Liver (tissue), 3 donors: ENCODE measurements at regions not wholly inside any gene's neighbourhood (a gene's known extent, or its start where the extent isn't known, plus 50 kb on each side); places are given as distances from the start of the nearest gene placed in this dataset.

Source experiments
- CTCF ChIP-seq: fragments of 150-350 bp; IDR thresholded peaks from 2 replicates; pipeline ENCODE4 v1.5.1; 2017; ENCODE audit warnings: improper control_type of control experiment, low read depth, low read length; ENCODE audit not compliant: missing input control
- FOXA1 ChIP-seq: IDR thresholded peaks from 2 replicates; pipeline ENCODE4 v1.6.1; 2016; ENCODE audit warnings: antibody characterized with exemption
- GABPA ChIP-seq, 2 donors: IDR thresholded peaks in 1 of 2; conservative IDR thresholded peaks in 1 of 2; 2 replicates each; pipeline ENCODE4 v1.6.1; 2016; ENCODE audit warnings: antibody characterized with exemption in 2 of 2, mild to moderate bottlenecking in 1 of 2, moderate library complexity in 1 of 2
- HNF4A ChIP-seq, 2 donors: conservative IDR thresholded peaks; 2 replicates each; pipeline ENCODE4 v1.6.1; 2016; ENCODE audit warnings: antibody characterized with exemption in 2 of 2, mild to moderate bottlenecking in 2 of 2
- HNF4G ChIP-seq: IDR thresholded peaks from 2 replicates; pipeline ENCODE4 v1.6.1; 2016; ENCODE audit warnings: antibody characterized with exemption
- JUND ChIP-seq, 2 donors: IDR thresholded peaks; 2 replicates each; pipeline ENCODE4 v1.6.1; 2016; ENCODE audit warnings: antibody characterized with exemption in 2 of 2
- MAX ChIP-seq: IDR thresholded peaks from 2 replicates; pipeline ENCODE4 v1.6.1; 2016; ENCODE audit warnings: antibody characterized with exemption
- NR2F2 ChIP-seq: IDR thresholded peaks from 2 replicates; pipeline ENCODE4 v1.6.1; 2016; ENCODE audit warnings: antibody characterized with exemption
- RAD21 ChIP-seq, 2 donors: IDR thresholded peaks; 2 replicates each; pipeline ENCODE4 v1.6.1; 2016; ENCODE audit warnings: antibody characterized with exemption in 2 of 2, mild to moderate bottlenecking in 2 of 2
- REST ChIP-seq: IDR thresholded peaks from 2 replicates; pipeline ENCODE4 v1.6.1; 2016; ENCODE audit warnings: antibody characterized with exemption, mild to moderate bottlenecking
- SP1 ChIP-seq: IDR thresholded peaks from 2 replicates; pipeline ENCODE4 v1.6.1; 2018; ENCODE audit warnings: antibody characterized with exemption, mild to moderate bottlenecking
- ZBTB33 ChIP-seq: IDR thresholded peaks from 2 replicates; pipeline ENCODE4 v1.6.1; 2016; ENCODE audit warnings: antibody characterized with exemption
- donor health status: healthy.
- donor health status: healthy.

- TF ChIP-seq RAD21 (IDR thresholded peaks at IDR 0.05) = no peak
- TF ChIP-seq CTCF = no peak
- no peak for TF ChIP-seq HNF4G
- TF ChIP-seq GABPA (IDR thresholded peaks at IDR 0.05 in 1 of 2, conservative IDR thresholded peaks at IDR 0.05 in 1 of 2) = no peak
- no peak for TF ChIP-seq SP1
- TF ChIP-seq MAX = no peak
- no peak for TF ChIP-seq FOXA1
- TF ChIP-seq JUND (IDR thresholded peaks at IDR 0.05) = no peak
- TF ChIP-seq HNF4A (conservative IDR thresholded peaks at IDR 0.05) = no peak
- no peak for TF ChIP-seq REST
- no peak for TF ChIP-seq ZBTB33
- no peak for TF ChIP-seq NR2F2
Observed at GRCh38 chr2:59732871-59733566, 820.4 kb downstream of the BCL11A start.
